ENCODE measurements at regions not wholly inside any gene's neighbourhood (a gene's known extent, or its start where the extent isn't known, plus 50 kb on each side); places are given as distances from the start of the nearest gene placed in this dataset.

DNA sequence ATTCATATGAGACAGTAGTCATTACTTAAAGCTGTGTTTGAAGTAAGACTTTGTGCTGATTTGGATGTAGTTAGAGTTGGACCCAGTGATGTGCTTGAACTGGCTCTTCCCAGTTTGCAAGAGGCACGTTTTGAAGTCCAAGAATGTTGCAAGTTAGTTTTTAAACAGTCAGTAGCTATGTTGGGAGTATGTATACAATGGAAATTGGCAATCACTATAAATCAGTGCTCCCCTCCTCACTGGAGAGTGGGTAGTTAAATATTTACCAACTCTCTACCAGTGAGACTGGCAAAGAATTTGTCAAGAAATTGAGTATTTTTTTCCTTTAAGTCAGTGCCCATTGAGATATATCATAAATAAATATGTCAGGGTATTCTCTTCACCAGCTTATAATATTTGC is 191.9 kb upstream of the SPRY1 start:
- Mint-ChIP-seq H3K27ac (ENCODE audit: unreplicated experiment) (no peak overlapping the region), H3K36me3 (ENCODE audit: low read depth, unreplicated experiment) (peaks cover 2% of the 10 kb centered on the region), H3K4me1 (ENCODE audit: low read depth, unreplicated experiment) (peaks cover 6% of the 10 kb centered on the region), H3K4me3 (ENCODE audit: unreplicated experiment) (no peak overlapping the region), H3K27me3 (ENCODE audit: low read depth, unreplicated experiment) (no peaks in the 10 kb centered on the region), H3K9me3 (ENCODE audit: unreplicated experiment) (no peaks in the 10 kb centered on the region)
- H3K9ac ChIP-seq (ENCODE audit: low read length): no peak overlapping the region
- no peak for TF ChIP-seq EZH2 (IDR thresholded peaks at IDR 0.05; ENCODE audit: insufficient read depth, low read length)
- TF ChIP-seq, protein P1, sequence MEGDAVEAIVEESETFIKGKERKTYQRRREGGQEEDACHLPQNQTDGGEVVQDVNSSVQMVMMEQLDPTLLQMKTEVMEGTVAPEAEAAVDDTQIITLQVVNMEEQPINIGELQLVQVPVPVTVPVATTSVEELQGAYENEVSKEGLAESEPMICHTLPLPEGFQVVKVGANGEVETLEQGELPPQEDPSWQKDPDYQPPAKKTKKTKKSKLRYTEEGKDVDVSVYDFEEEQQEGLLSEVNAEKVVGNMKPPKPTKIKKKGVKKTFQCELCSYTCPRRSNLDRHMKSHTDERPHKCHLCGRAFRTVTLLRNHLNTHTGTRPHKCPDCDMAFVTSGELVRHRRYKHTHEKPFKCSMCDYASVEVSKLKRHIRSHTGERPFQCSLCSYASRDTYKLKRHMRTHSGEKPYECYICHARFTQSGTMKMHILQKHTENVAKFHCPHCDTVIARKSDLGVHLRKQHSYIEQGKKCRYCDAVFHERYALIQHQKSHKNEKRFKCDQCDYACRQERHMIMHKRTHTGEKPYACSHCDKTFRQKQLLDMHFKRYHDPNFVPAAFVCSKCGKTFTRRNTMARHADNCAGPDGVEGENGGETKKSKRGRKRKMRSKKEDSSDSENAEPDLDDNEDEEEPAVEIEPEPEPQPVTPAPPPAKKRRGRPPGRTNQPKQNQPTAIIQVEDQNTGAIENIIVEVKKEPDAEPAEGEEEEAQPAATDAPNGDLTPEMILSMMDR (IDR thresholded peaks at IDR 0.05; ENCODE audit: insufficient read depth, low read depth, low read length): no peak
- DNase-seq (ENCODE audit: low read depth): no peak
- H3K4me2 ChIP-seq (ENCODE audit: low read length): no peak overlapping the region
- H3K36me3 ChIP-seq (ENCODE audit: insufficient read depth, low read length): no peaks in the 10 kb centered on the region
- H3K4me1 ChIP-seq (ENCODE audit: insufficient read depth, low read length): no peaks in the 10 kb centered on the region
- FAIRE-seq: no peak
- no peaks in the 10 kb centered on the region for H4K20me1 ChIP-seq (ENCODE audit: insufficient read depth, low read length)
- no peaks in the 10 kb centered on the region for H3K9me3 ChIP-seq (ENCODE audit: insufficient read depth, low read depth, low read length)
- H3K4me3 ChIP-seq (ENCODE audit: insufficient read depth, low read depth, low read length): no peak overlapping the region
- H2AFZ ChIP-seq (ENCODE audit: low read depth, low read length): no peak overlapping the region
- H3K27ac ChIP-seq (ENCODE audit: low read depth, low read length): no peak overlapping the region
- no peaks in the 10 kb centered on the region for H3K27me3 ChIP-seq (ENCODE audit: insufficient read depth, low read length)
- H3K79me2 ChIP-seq (ENCODE audit: insufficient read depth, low read length): no peaks in the 10 kb centered on the region

DNA sequence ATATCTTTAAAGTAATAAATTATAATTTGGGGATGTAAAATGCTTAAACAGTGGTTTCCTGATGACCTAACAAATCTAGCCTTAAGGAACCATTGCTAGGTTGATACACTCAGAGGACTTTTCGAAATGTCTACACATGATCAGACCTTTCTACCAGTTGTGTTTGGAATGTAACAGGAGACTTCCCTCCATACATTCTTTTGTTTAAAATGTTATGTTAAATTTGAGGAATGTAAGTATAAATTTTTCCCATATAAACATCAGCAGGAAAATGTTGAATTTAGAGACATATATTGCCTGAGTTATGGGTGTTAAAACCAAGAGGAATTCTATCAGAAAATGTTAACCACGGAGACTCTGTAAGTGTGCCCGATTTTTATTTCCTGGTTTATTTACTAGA is 190.6 kb upstream of the SPRY1 start:
- no peaks in the 10 kb centered on the region for H3K9me3 Mint-ChIP-seq (ENCODE audit: unreplicated experiment)
- H3K4me1 Mint-ChIP-seq (ENCODE audit: low read depth, unreplicated experiment): peaks cover 7% of the 10 kb centered on the region
- no peak overlapping the region for H3K27ac Mint-ChIP-seq (ENCODE audit: unreplicated experiment)
- H3K4me1 ChIP-seq (ENCODE audit: insufficient read depth, low read length): no peaks in the 10 kb centered on the region
- H3K79me2 ChIP-seq (ENCODE audit: insufficient read depth, low read length): no peaks in the 10 kb centered on the region
- H3K4me2 ChIP-seq (ENCODE audit: low read length): no peak overlapping the region
- H3K36me3 ChIP-seq (ENCODE audit: insufficient read depth, low read length): no peaks in the 10 kb centered on the region
- H3K4me3 ChIP-seq (ENCODE audit: insufficient read depth, low read depth, low read length): no peak overlapping the region
- H3K9ac ChIP-seq (ENCODE audit: low read length): no peak overlapping the region
- no peaks in the 10 kb centered on the region for H4K20me1 ChIP-seq (ENCODE audit: insufficient read depth, low read length)
- no peaks in the 10 kb centered on the region for H3K9me3 ChIP-seq (ENCODE audit: insufficient read depth, low read depth, low read length)
- TF ChIP-seq, protein P1 (IDR thresholded peaks at IDR 0.05; ENCODE audit: insufficient read depth, low read depth, low read length): no peak
- TF ChIP-seq EZH2 (IDR thresholded peaks at IDR 0.05; ENCODE audit: insufficient read depth, low read length): no peak
- no peak overlapping the region for H2AFZ ChIP-seq (ENCODE audit: low read depth, low read length)
- H3K36me3 Mint-ChIP-seq (ENCODE audit: low read depth, unreplicated experiment): peaks cover 2% of the 10 kb centered on the region
- FAIRE-seq (no peak), DNase-seq (ENCODE audit: low read depth) (no peak)
- H3K27ac ChIP-seq (ENCODE audit: low read depth, low read length): no peak overlapping the region
- H3K27me3 Mint-ChIP-seq (ENCODE audit: low read depth, unreplicated experiment): no peaks in the 10 kb centered on the region
- no peaks in the 10 kb centered on the region for H3K27me3 ChIP-seq (ENCODE audit: insufficient read depth, low read length)
- H3K4me3 Mint-ChIP-seq (ENCODE audit: unreplicated experiment): no peak overlapping the region

DNA sequence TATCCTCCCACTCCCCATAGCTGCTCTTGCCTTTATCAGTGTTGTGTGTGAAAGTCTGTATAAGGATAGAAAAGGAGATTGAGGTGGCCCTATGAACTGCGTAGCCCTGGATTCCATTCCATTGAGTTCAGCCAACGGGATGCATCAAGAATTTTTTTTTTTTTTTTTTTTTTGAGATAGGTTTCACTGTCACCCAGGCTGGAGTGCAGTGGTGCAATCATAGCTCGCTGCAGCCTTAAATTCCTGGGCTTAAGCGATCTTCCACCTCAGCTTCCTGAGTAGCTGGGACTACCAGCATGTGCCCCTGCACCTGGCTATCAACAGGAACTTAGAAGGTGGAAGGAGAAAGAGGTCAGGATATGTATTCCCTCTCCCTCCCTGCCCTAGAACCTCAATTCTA is 187.2 kb upstream of the SPRY1 start:
- Mint-ChIP-seq H3K27ac (ENCODE audit: unreplicated experiment) (peak overlapping the region; percentile 66), H3K9me3 (ENCODE audit: unreplicated experiment) (no peaks in the 10 kb centered on the region), H3K36me3 (ENCODE audit: low read depth, unreplicated experiment) (peaks cover 4% of the 10 kb centered on the region), H3K4me3 (ENCODE audit: unreplicated experiment) (no peak overlapping the region), H3K27me3 (ENCODE audit: low read depth, unreplicated experiment) (no peaks in the 10 kb centered on the region), H3K4me1 (ENCODE audit: low read depth, unreplicated experiment) (peaks cover 7% of the 10 kb centered on the region)
- TF ChIP-seq, protein P1 (IDR thresholded peaks at IDR 0.05; ENCODE audit: insufficient read depth, low read depth, low read length): no peak
- no peak for TF ChIP-seq EZH2 (IDR thresholded peaks at IDR 0.05; ENCODE audit: insufficient read depth, low read length)
- H3K79me2 ChIP-seq (ENCODE audit: insufficient read depth, low read length): no peaks in the 10 kb centered on the region
- H3K36me3 ChIP-seq (ENCODE audit: insufficient read depth, low read length): no peaks in the 10 kb centered on the region
- H3K27me3 ChIP-seq (ENCODE audit: insufficient read depth, low read length): no peaks in the 10 kb centered on the region
- H4K20me1 ChIP-seq (ENCODE audit: insufficient read depth, low read length): no peaks in the 10 kb centered on the region
- H3K4me2 ChIP-seq (ENCODE audit: low read length): no peak overlapping the region
- H3K9ac ChIP-seq (ENCODE audit: low read length): no peak overlapping the region
- no peaks in the 10 kb centered on the region for H3K4me1 ChIP-seq (ENCODE audit: insufficient read depth, low read length)
- no peak for FAIRE-seq
- no peak overlapping the region for H3K27ac ChIP-seq (ENCODE audit: low read depth, low read length)
- no peak overlapping the region for H3K4me3 ChIP-seq (ENCODE audit: insufficient read depth, low read depth, low read length)
- DNase-seq (ENCODE audit: low read depth): no peak
- H3K9me3 ChIP-seq (ENCODE audit: insufficient read depth, low read depth, low read length): no peaks in the 10 kb centered on the region
- no peak overlapping the region for H2AFZ ChIP-seq (ENCODE audit: low read depth, low read length)

Measured in astrocyte (in vitro differentiated cells and primary cell).